Colon (tissue), 2 donors: ENCODE measurements at regions not wholly inside any gene's neighbourhood (a gene's known extent, or its start where the extent isn't known, plus 50 kb on each side); places are given as distances from the start of the nearest gene placed in this dataset.

ENCODE experiments used
- FAIRE-seq: peaks from 2 replicates; lab custom pipeline; 2012; peaks lifted over from hg19 to GRCh38; lab: Jason Lieb, UNC
- donor health status: control.
- donor health status: control.

- FAIRE-seq = no peak
Observed at GRCh38 chr15:66906668-66907614, 158.5 kb upstream of the SMAD3 start.

GRCh38 chr15:66907826-66908743 lies 157.3 kb upstream of the SMAD3 start:
- FAIRE-seq = no peak

GRCh38 chr15:66908744-66909095 lies 156.7 kb upstream of the SMAD3 start:
- no peak for FAIRE-seq

GRCh38 chr15:66909381-66909890 lies 156.0 kb upstream of the SMAD3 start:
- no peak for FAIRE-seq

- FAIRE-seq = no peak
Observed at GRCh38 chr15:66911131-66911700, 154.2 kb upstream of the SMAD3 start.

GRCh38 chr15:66912001-66912400 lies 153.4 kb upstream of the SMAD3 start:
- FAIRE-seq = no peak

GRCh38 chr15:66912441-66912840 lies 153.0 kb upstream of the SMAD3 start:
- FAIRE-seq = no peak

- no peak for FAIRE-seq
Observed at GRCh38 chr15:66917904-66918448, 147.4 kb upstream of the SMAD3 start.

GRCh38 chr15:66919421-66919820 lies 146.0 kb upstream of the SMAD3 start:
- no peak for FAIRE-seq

- FAIRE-seq = no peak
Observed at GRCh38 chr15:66921319-66921915, 144.0 kb upstream of the SMAD3 start.

- FAIRE-seq = no peak
Observed at GRCh38 chr15:66922608-66923007, 142.8 kb upstream of the SMAD3 start.

- no peak for FAIRE-seq
Observed at GRCh38 chr15:66923438-66923881, 141.9 kb upstream of the SMAD3 start.

- FAIRE-seq = no peak
Observed at GRCh38 chr15:66924889-66925288, 140.5 kb upstream of the SMAD3 start.

GRCh38 chr15:66925721-66926120 lies 139.7 kb upstream of the SMAD3 start:
- no peak for FAIRE-seq

GRCh38 chr15:66927201-66928077 lies 138.0 kb upstream of the SMAD3 start:
- FAIRE-seq = no peak

GRCh38 chr15:66928101-66928500 lies 137.3 kb upstream of the SMAD3 start:
- no peak for FAIRE-seq

GRCh38 chr15:66928784-66929183 lies 136.6 kb upstream of the SMAD3 start:
- no peak for FAIRE-seq

- FAIRE-seq = no peak
Observed at GRCh38 chr15:66929843-66930402, 135.5 kb upstream of the SMAD3 start.

GRCh38 chr15:66931768-66932633 lies 133.4 kb upstream of the SMAD3 start:
- no peak for FAIRE-seq
